Mucosa of rectum (tissue), 2 donors: ENCODE measurements at regions not wholly inside any gene's neighbourhood (a gene's known extent, or its start where the extent isn't known, plus 50 kb on each side); places are given as distances from the start of the nearest gene placed in this dataset.

Experiments used
- H3K27ac ChIP-seq, 2 donors: one replicate each; pipeline ENCODE4 v1.7.0; 2013; ENCODE audit warnings: inconsistent platforms in 2 of 2, low read depth in 2 of 2, low read length in 2 of 2
- H3K27me3 ChIP-seq, 2 donors: one replicate each; pipeline ENCODE4 v1.7.0; 2013; ENCODE audit warnings: low read length in 2 of 2; ENCODE audit not compliant: control insufficient read depth in 2 of 2, insufficient read depth in 2 of 2
- H3K36me3 ChIP-seq, 2 donors: one replicate each; pipeline ENCODE4 v1.7.0; 2013; ENCODE audit warnings: low read length in 2 of 2; ENCODE audit not compliant: control insufficient read depth in 2 of 2, insufficient read depth in 2 of 2
- H3K4me1 ChIP-seq, 2 donors: one replicate each; pipeline ENCODE4 v1.7.0; 2013; ENCODE audit warnings: low read length in 2 of 2, mild to moderate bottlenecking in 1 of 2; ENCODE audit not compliant: control insufficient read depth in 2 of 2, insufficient read depth in 2 of 2
- H3K4me3 ChIP-seq, 2 donors: one replicate each; pipeline ENCODE4 v1.7.0; 2013; ENCODE audit warnings: low read length in 2 of 2
- H3K9ac ChIP-seq, 2 donors: one replicate each; pipeline ENCODE4 v1.7.0; 2013; ENCODE audit warnings: low read length in 2 of 2, low read depth in 1 of 2, mild to moderate bottlenecking in 1 of 2
- H3K9me3 ChIP-seq, 2 donors: one replicate each; pipeline ENCODE4 v1.7.0; 2013; ENCODE audit warnings: low read length in 2 of 2; ENCODE audit not compliant: control insufficient read depth in 2 of 2
- donor health status: healthy.
- donor health status: Normal muscosa, but diverticular disease.

- no peaks in the 10 kb centered on the region for H3K27me3 ChIP-seq
- no peak overlapping the region for H3K4me3 ChIP-seq
- no peaks in the 10 kb centered on the region for H3K9me3 ChIP-seq
- no peak overlapping the region for H3K9ac ChIP-seq
- no peaks in the 10 kb centered on the region for H3K4me1 ChIP-seq
- no peak overlapping the region for H3K27ac ChIP-seq
- H3K36me3 ChIP-seq, result no peaks in the 10 kb centered on the region
These were observed 131.1 kb upstream of the MGMT start for GRCh38 chr10:129335942-129336341.

- Histone ChIP-seq H3K4me3 (no peak overlapping the region), H3K27ac (no peak overlapping the region), H3K4me1 (no peaks in the 10 kb centered on the region), H3K9ac (no peak overlapping the region), H3K9me3 (no peaks in the 10 kb centered on the region), H3K36me3 (no peaks in the 10 kb centered on the region), H3K27me3 (no peaks in the 10 kb centered on the region)
These were observed 127.8 kb upstream of the MGMT start for GRCh38 chr10:129339191-129339590.

GRCh38 chr10:129339841-129340240 lies 127.2 kb upstream of the MGMT start:
- H3K36me3 ChIP-seq, result no peaks in the 10 kb centered on the region
- no peaks in the 10 kb centered on the region for H3K9me3 ChIP-seq
- no peaks in the 10 kb centered on the region for H3K27me3 ChIP-seq
- H3K4me1 ChIP-seq, result no peaks in the 10 kb centered on the region
- no peak overlapping the region for H3K4me3 ChIP-seq
- H3K9ac ChIP-seq, result no peak overlapping the region
- H3K27ac ChIP-seq, result no peak overlapping the region

GRCh38 chr10:129341087-129341486 lies 126.0 kb upstream of the MGMT start:
- Histone ChIP-seq H3K4me3 (no peak overlapping the region), H3K27ac (no peak overlapping the region), H3K9me3 (no peaks in the 10 kb centered on the region), H3K9ac (no peak overlapping the region), H3K4me1 (no peaks in the 10 kb centered on the region), H3K36me3 (no peaks in the 10 kb centered on the region), H3K27me3 (no peaks in the 10 kb centered on the region)

GRCh38 chr10:129342385-129342784 lies 124.7 kb upstream of the MGMT start:
- Histone ChIP-seq H3K27me3 (no peaks in the 10 kb centered on the region), H3K27ac (no peak overlapping the region), H3K4me1 (no peaks in the 10 kb centered on the region), H3K9me3 (no peaks in the 10 kb centered on the region), H3K9ac (no peak overlapping the region), H3K36me3 (no peaks in the 10 kb centered on the region), H3K4me3 (no peak overlapping the region)

GRCh38 chr10:129343141-129343540 lies 123.9 kb upstream of the MGMT start:
- Histone ChIP-seq H3K36me3 (no peaks in the 10 kb centered on the region), H3K27me3 (no peaks in the 10 kb centered on the region), H3K27ac (no peak overlapping the region), H3K9me3 (no peaks in the 10 kb centered on the region), H3K9ac (no peak overlapping the region), H3K4me3 (no peak overlapping the region), H3K4me1 (no peaks in the 10 kb centered on the region)

- Histone ChIP-seq H3K27ac (no peak overlapping the region), H3K9me3 (no peaks in the 10 kb centered on the region), H3K4me3 (no peak overlapping the region), H3K36me3 (no peaks in the 10 kb centered on the region), H3K4me1 (no peaks in the 10 kb centered on the region), H3K27me3 (no peaks in the 10 kb centered on the region), H3K9ac (no peak overlapping the region)
These were observed 122.9 kb upstream of the MGMT start for GRCh38 chr10:129344103-129344502.

- no peaks in the 10 kb centered on the region for H3K9me3 ChIP-seq
- no peak overlapping the region for H3K9ac ChIP-seq
- no peaks in the 10 kb centered on the region for H3K36me3 ChIP-seq
- H3K4me3 ChIP-seq, result no peak overlapping the region
- no peaks in the 10 kb centered on the region for H3K4me1 ChIP-seq
- H3K27me3 ChIP-seq, result no peaks in the 10 kb centered on the region
- H3K27ac ChIP-seq, result no peak overlapping the region
These were observed 122.2 kb upstream of the MGMT start for GRCh38 chr10:129344731-129345355.

GRCh38 chr10:129345763-129346162 lies 121.3 kb upstream of the MGMT start:
- H3K4me3 ChIP-seq, result no peak overlapping the region
- H3K9me3 ChIP-seq, result no peaks in the 10 kb centered on the region
- H3K4me1 ChIP-seq, result no peaks in the 10 kb centered on the region
- no peaks in the 10 kb centered on the region for H3K36me3 ChIP-seq
- no peak overlapping the region for H3K9ac ChIP-seq
- H3K27ac ChIP-seq, result no peak overlapping the region
- no peaks in the 10 kb centered on the region for H3K27me3 ChIP-seq

- Histone ChIP-seq H3K4me1 (no peaks in the 10 kb centered on the region), H3K27ac (no peak overlapping the region), H3K4me3 (no peak overlapping the region)
These were observed 116.4 kb upstream of the MGMT start for GRCh38 chr10:129350690-129351089.

GRCh38 chr10:129353101-129353500 lies 113.9 kb upstream of the MGMT start:
- Histone ChIP-seq H3K27me3 (no peaks in the 10 kb centered on the region), H3K36me3 (no peaks in the 10 kb centered on the region), H3K27ac (no peak overlapping the region), H3K9ac (no peak overlapping the region), H3K4me3 (no peak overlapping the region), H3K4me1 (no peaks in the 10 kb centered on the region), H3K9me3 (no peaks in the 10 kb centered on the region)

More at GRCh38 chr10:129350690-129351089, 116.4 kb upstream of the MGMT start:
- no peaks in the 10 kb centered on the region for H3K9me3 ChIP-seq
- H3K9ac ChIP-seq, result no peak overlapping the region
- no peaks in the 10 kb centered on the region for H3K36me3 ChIP-seq
- H3K27me3 ChIP-seq, result no peaks in the 10 kb centered on the region
